ENCODE measurements at regions not wholly inside any gene's neighbourhood (a gene's known extent, or its start where the extent isn't known, plus 50 kb on each side); places are given as distances from the start of the nearest gene placed in this dataset.
"Not testable (repeated sequence)": the region's sequence is repeated elsewhere in the genome, so short reads cannot be mapped to it uniquely, and the experiment has no call there.

- DNase-seq (ENCODE audit: low read depth), result no peak
Observed at GRCh38 chr12:131357185-131357747, 353.6 kb upstream of the SFSWAP start.

GRCh38 chr12:131357920-131358319, 353.0 kb upstream of the SFSWAP start:
- DNase-seq (ENCODE audit: low read depth), result no peak

GRCh38 chr12:131362291-131363211, 348.3 kb upstream of the SFSWAP start:
- DNase-seq (ENCODE audit: low read depth), result no peak

- no peak for DNase-seq (ENCODE audit: low read depth)
Observed at GRCh38 chr12:131363393-131363792, 347.5 kb upstream of the SFSWAP start.

GRCh38 chr12:131363841-131364495, 346.9 kb upstream of the SFSWAP start:
- no peak for DNase-seq (ENCODE audit: low read depth)

- no peak for DNase-seq (ENCODE audit: low read depth)
Observed at GRCh38 chr12:131364903-131365820, 345.7 kb upstream of the SFSWAP start.

- DNase-seq (ENCODE audit: low read depth), result no peak
Observed at GRCh38 chr12:131365821-131366260, 345.0 kb upstream of the SFSWAP start.

GRCh38 chr12:131366261-131366871, 344.5 kb upstream of the SFSWAP start:
- DNase-seq (ENCODE audit: low read depth), result no peak

- not testable (repeated sequence) for DNase-seq (ENCODE audit: low read depth)
Observed at GRCh38 chr12:131367067-131367982, 343.6 kb upstream of the SFSWAP start.

GRCh38 chr12:131367983-131368667, 342.8 kb upstream of the SFSWAP start:
- DNase-seq (ENCODE audit: low read depth), result no peak

- no peak for DNase-seq (ENCODE audit: low read depth)
Observed at GRCh38 chr12:131368668-131369071, 342.2 kb upstream of the SFSWAP start.

- no peak for DNase-seq (ENCODE audit: low read depth)
Observed at GRCh38 chr12:131369094-131369845, 341.6 kb upstream of the SFSWAP start.

GRCh38 chr12:131370321-131370720, 340.6 kb upstream of the SFSWAP start:
- no peak for DNase-seq (ENCODE audit: low read depth)

- DNase-seq (ENCODE audit: low read depth), result no peak
Observed at GRCh38 chr12:131370791-131371347, 340.0 kb upstream of the SFSWAP start.

- DNase-seq (ENCODE audit: low read depth), result no peak
Observed at GRCh38 chr12:131371401-131372170, 339.3 kb upstream of the SFSWAP start.

- DNase-seq (ENCODE audit: low read depth), result no peak
Observed at GRCh38 chr12:131372171-131372475, 338.8 kb upstream of the SFSWAP start.

- DNase-seq (ENCODE audit: low read depth), result no peak
Observed at GRCh38 chr12:131372706-131373195, 338.1 kb upstream of the SFSWAP start.
